Mammary epithelial cell (primary cell): ENCODE measurements at regions not wholly inside any gene's neighbourhood (a gene's known extent, or its start where the extent isn't known, plus 50 kb on each side); places are given as distances from the start of the nearest gene placed in this dataset.

Experiments
- CTCF ChIP-seq, 2 donors: IDR thresholded peaks in 1 of 2; conservative IDR thresholded peaks in 1 of 2; 2 replicates each; pipeline ENCODE4 v1.5.1; 2011 to 2012; ENCODE audit warnings: inconsistent platforms in 2 of 2, low read length in 2 of 2, mild to moderate bottlenecking in 2 of 2, control low read depth in 1 of 2, low read depth in 1 of 2; ENCODE audit not compliant: insufficient read depth in 1 of 2; ENCODE audit errors: extremely low read depth in 1 of 2
- EZH2 ChIP-seq: IDR thresholded peaks from 2 replicates; pipeline ENCODE4 v1.6.1; 2012; ENCODE audit warnings: low read length, inconsistent platforms, borderline replicate concordance

DNA sequence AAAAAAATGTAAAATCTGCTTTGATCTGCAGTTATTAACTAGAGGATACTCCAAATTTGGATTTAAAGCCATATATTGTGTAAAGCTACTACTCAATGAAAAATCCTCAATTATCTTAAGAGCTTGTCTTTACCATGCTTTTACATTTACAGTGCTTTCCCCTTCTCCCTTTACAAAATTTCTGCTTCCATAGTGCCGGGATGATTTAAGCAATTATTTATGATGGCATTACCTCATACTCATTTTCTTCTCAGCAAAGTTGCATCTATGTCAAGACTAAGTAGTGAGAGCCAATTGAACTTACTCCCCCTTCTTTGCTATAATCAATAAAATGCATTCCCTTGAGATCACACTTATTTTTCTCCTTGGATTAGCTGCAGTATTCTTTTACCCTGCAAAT, 505.4 kb upstream of the AGA start:
- TF ChIP-seq CTCF (conservative IDR thresholded peaks at IDR 0.05 in 1 of 2, IDR thresholded peaks at IDR 0.05 in 1 of 2; ENCODE audit: extremely low read depth in 1 of 2, insufficient read depth in 1 of 2, low read depth in 1 of 2, low read length in 2 of 2) (no peak), EZH2 (no peak)
